Stimulated activated CD8-positive, alpha-beta memory T cell treated with anti-CD3 and anti-CD28 coated beads, Interleukin-15, amount 100 ng/mL, for 4 hours (primary cell): ENCODE measurements at regions not wholly inside any gene's neighbourhood (a gene's known extent, or its start where the extent isn't known, plus 50 kb on each side); places are given as distances from the start of the nearest gene placed in this dataset.

Experiments
- DNase-seq, 2 donors: peaks; one replicate each; pipeline ENCODE4 v3.0.0-alpha.2; 2020; ENCODE audit warnings: low read depth in 2 of 2

GRCh38 chr3:59135096-59135495 lies 85.3 kb upstream of the CFAP20DC start:
- no peak for DNase-seq

- DNase-seq: no peak
These were observed 83.5 kb upstream of the CFAP20DC start for GRCh38 chr3:59133311-59133710.

- DNase-seq: no peak
These were observed 81.4 kb upstream of the CFAP20DC start for GRCh38 chr3:59131016-59131766.

DNA sequence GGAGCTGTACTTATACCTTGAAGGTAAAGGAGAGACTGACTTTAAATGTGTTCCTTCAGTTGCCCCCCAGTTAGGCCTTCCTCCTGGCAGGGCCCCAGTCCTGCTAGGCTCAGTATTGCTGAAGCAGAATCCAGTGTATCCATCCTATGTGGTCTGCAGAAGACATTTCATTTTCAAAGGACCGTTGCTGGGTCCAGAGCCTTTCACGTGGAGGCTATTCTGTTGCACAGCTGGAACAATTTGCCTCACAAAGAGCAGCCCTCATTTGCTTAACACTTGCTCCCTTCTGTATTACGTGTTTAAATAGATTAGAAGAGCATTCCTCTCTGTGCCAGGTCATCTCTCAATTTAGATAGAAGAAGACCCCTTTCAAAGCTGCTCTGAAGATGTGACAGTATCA lies 78.9 kb upstream of the CFAP20DC start:
- no peak for DNase-seq

DNA sequence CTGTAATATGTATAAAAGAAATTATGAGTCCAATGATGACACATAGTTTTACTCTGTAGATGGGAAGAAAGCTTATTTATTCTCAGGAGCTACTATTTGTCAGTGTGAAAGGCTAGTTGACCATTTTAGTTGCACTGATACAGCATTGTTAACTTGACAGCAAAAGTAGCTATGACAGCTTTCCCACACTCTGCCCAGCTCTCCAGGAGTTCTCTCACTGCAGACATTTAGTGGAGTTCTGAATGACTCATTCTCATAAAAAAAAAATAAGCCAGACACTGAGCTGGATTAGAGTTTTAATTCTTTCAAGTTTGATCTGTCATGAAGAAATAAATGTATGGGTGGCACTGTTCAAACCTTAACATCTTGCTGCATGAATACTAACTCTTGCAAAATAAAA lies 77.2 kb upstream of the CFAP20DC start:
- DNase-seq: no peak

GRCh38 chr3:59126446-59126845 lies 76.6 kb upstream of the CFAP20DC start:
- DNase-seq: no peak

GRCh38 chr3:59121346-59122144 lies 71.7 kb upstream of the CFAP20DC start:
- no peak for DNase-seq

DNA sequence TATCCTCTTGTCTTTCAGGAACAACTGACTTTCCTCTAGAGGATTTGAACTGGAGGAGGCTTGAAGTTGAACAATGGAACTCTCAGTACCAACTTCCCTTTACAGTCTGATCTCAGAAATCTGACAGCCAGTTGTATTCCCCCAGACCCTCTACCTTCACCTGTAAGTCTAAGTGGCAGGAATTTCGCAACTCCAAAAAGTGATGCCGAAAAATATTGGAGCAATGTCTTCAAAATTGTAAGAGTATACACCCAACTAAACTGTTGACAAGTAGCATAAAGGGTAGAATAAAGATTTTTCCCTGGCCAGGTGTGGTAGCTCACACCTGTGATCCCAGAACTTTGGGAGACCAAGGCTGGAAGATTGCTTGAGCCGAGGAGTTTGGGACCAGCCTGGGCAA lies 69.1 kb upstream of the CFAP20DC start:
- no peak for DNase-seq

DNA sequence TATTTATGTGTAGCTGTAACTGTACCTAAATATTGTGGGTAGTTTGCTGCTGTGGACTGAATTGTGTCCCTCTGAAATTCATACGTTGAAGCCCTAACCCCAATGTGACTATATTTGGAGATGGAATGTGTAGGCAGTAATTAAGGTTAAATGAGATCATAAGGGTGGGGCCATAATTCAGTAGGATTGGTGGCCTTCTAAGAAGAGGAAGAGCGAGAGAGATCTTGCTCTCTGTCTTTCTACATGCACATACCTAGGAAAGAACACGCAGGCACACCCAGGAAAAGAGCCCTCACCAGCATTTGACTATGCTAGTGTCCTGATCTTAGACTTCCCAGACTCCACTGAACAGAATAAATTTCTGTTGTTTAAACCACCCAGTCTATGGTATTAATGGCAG lies 67.6 kb upstream of the CFAP20DC start:
- DNase-seq: no peak

GRCh38 chr3:59116233-59116537 lies 66.4 kb upstream of the CFAP20DC start:
- DNase-seq: no peak

- no peak for DNase-seq
These were observed 65.8 kb upstream of the CFAP20DC start for GRCh38 chr3:59115364-59116232.

DNA sequence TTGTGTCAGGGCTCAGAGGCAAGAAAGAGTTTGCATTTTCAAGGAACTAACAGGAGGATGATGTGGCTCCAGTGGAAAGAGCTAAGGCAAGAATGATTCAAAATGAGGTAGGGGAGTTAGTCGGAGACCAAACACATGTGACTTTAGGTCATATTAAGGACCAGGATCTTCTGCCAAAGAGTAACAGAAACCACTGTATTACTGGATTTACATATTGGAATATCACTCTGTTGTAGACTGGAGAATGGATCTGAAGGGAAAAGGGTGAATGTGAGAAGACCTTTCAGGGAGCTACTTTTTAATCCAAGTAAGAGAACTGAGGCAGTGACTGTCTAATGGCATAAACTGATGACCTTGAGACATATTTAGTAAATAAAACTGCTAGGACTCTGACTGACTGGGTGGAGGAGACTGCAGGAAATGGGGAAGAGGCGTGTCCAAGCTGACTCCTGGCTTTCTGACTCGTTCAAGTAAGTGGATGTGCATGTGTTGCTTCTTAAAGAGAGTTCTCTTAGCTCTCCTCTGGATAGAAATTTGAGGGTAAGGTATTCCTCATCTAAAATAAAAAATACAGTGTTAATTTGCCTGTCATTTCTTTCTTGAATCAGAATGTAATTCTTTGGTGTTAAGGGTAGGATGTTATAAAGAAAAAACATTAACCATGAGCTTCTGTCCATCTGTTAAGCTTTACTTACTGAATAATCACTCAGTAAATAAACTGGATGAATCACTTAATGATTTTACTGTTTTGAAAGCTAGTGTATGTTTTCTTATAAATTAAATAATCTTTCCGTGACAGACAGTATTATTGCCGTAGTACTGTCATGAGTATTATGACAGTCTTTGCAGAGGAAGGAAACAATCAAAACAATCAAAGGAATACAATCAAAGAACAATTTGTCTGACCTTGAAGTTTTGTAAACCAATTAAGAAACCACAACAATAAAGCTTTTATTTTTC lies 58.3 kb upstream of the CFAP20DC start:
- DNase-seq: no peak

GRCh38 chr3:59106085-59106648 lies 56.3 kb upstream of the CFAP20DC start:
- no peak for DNase-seq

DNA sequence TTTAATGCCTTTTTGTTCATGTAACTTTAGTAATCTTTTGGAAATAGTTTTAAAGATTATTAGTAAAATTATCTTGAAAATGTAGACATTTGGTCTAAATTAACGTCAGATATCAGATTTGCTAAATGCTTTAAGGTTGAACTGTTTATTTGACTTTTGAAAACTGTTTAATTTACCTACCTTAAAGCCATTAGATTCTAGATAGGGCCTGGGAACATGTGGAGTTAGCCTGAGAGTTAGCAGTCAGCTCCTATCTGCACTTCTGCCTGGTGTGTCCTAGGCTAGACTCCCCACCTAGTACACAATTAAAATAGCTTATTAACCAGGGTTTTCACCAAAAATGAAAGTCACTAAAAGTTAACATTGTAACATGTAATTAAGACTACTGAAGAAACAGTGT lies 53.7 kb upstream of the CFAP20DC start:
- DNase-seq: no peak

DNA sequence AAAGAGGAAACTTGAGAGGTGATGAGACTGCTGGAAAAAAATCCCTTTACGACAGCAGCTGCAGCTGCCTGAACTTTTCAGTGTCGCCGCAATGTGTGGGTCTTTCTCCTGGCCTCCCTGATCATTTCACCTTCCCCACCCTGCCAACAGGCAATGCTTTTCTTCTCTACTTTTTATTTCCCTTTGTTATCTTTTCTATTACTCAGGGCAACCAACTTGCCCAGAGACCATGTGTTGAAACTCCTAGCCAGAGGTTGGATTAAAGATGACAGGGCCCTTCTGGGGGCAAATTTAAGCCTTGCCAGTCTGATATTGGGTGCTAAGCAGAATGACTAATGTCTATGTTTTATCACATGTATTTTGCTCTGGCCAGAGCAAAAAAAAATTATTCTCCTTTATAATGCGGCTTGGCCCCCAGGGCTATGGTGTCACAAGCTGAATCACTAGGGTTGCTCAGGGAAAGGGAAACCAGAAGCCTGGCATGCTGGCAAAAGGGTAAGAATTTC lies 51.5 kb upstream of the CFAP20DC start:
- no peak for DNase-seq
